B cell (primary cell): ENCODE measurements at regions not wholly inside any gene's neighbourhood (a gene's known extent, or its start where the extent isn't known, plus 50 kb on each side); places are given as distances from the start of the nearest gene placed in this dataset.

ENCODE experiments used
- CTCF ChIP-seq: fragments of 200-600 bp; IDR thresholded peaks from one replicate; pipeline ENCODE4 v1.8.0; 2022; ENCODE audit warnings: antibody characterized with exemption, mild to moderate bottlenecking
- EZH2 ChIP-seq: IDR thresholded peaks from 2 replicates; pipeline ENCODE4 v1.6.1; 2012; ENCODE audit warnings: borderline replicate concordance, low read depth, mild to moderate bottlenecking, moderate library complexity, low read length; ENCODE audit not compliant: insufficient read depth, poor library complexity, severe bottlenecking

- TF ChIP-seq CTCF (no peak), EZH2 (no peak)
Observed at GRCh38 chr2:34836361-34836760, 1237.3 kb upstream of the FAM98A start.
